Activated CD4-positive, alpha-beta T cell treated with anti-CD3 and anti-CD28 coated beads, Interleukin-2, amount 50 U/mL, for 48 hours (primary cell): ENCODE measurements at regions not wholly inside any gene's neighbourhood (a gene's known extent, or its start where the extent isn't known, plus 50 kb on each side); places are given as distances from the start of the nearest gene placed in this dataset.
"Not testable (repeated sequence)": the region's sequence is repeated elsewhere in the genome, so short reads cannot be mapped to it uniquely, and the experiment has no call there.

Source experiments
- DNase-seq, 2 experiments: peaks; one replicate each; pipeline ENCODE4 v3.0.0-alpha.2; 2020

DNA sequence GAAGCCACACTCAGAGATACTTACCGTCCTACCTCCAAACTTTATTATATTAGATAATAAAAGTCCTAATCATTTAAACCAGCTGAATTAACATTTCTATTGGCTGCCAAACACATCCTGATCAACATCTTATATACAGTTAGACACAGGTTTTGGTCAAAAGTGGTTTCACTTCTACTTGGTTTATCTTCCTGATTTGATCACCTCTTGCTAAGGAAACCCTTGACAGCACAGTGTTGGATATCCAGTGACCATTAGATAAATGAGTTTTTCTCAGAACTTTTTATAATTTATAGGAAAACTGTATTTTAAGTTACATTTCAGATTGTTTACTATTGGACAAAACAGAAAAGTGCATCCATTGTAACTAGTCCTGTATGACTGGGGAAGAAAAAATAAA is 198.4 kb upstream of the NR2F2 start:
- DNase-seq = no peak

DNA sequence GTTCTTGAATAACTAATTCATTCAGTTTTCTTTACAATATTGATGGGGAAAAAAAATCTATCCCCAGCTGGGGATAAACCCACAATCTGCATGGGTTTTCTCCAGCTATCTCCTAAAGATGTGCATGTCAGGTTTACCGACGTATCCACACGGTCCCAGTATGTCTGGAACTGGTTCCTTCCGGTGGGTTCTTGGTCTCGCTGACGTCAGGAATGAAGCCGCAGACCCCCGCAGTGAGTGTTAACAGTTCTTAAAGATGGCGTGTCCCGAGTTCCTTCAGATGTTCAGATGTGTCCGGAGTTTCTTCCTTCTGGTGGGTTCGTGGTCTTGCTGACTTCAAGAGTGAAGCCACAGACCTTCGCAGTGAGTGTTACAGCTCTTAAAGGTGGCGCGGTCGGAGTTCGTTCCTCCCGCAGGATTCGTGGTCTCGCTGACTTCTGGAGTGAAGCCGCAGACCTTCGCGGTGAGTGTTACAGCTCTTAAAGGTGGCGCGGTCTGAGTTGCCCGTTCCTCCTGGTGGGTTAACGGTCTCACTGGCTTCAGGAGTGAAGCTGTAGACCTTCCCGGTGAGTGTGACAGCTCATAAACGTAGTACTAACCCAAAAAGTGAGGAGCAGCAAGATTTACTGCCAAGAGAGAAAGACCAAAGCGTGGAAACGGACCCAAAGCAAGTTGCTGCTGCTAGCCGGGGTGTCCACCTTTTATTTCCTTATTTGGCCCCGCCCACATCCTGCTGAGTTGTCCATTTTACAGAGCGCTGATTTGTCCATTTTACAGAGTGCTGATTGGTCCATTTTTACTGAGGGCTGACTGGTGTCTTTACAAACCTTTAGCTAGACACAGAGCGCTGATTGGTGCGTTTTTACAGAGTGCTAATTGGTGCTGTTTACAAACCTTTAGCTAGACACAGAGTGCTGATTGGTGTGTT is 195.1 kb upstream of the NR2F2 start:
- no peak for DNase-seq

DNA sequence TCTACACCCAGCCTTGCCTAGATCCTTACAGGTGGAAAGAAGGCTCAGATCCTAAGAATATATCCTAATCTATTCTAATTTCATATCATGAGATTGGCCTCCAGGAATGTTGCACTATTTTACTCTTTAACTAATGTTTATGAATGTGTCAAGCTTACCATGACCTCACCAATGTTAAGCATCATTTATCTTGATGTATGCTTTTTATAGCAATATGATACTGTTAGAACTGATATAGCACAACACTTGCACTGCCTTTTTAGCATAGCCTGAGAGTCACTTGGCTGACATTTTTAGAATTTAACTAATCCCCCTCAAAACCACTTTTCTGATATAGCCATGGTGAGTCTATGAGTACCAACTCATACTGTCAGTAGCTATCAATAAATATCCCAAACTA is 191.5 kb upstream of the NR2F2 start:
- no peak for DNase-seq

- DNase-seq = no peak
Measured at GRCh38 chr15:96142498-96142897, 188.0 kb upstream of the NR2F2 start.

GRCh38 chr15:96144734-96145133 is 185.8 kb upstream of the NR2F2 start:
- no peak for DNase-seq

GRCh38 chr15:96146726-96147125 is 183.8 kb upstream of the NR2F2 start:
- DNase-seq = no peak

GRCh38 chr15:96147267-96147666 is 183.2 kb upstream of the NR2F2 start:
- DNase-seq = no peak

DNA sequence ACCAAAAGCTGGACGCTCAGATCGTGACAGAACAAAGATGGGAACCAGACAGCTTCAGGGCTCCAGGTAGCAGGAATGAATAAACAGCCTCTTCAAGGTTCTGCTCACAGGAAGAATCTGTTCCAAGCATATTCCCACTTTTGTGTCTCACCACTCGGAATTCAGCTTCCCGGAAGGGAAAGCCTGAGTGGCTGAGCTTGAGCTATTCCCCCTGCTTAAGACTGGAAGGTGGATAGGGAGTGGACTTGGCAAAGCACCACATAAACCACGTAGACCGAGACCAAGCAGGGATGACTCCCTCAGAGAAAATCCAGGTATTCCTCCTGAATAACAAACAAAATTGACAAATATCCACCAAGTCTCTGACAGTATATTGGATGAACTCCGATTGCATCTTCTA is 180.2 kb upstream of the NR2F2 start:
- no peak for DNase-seq

DNA sequence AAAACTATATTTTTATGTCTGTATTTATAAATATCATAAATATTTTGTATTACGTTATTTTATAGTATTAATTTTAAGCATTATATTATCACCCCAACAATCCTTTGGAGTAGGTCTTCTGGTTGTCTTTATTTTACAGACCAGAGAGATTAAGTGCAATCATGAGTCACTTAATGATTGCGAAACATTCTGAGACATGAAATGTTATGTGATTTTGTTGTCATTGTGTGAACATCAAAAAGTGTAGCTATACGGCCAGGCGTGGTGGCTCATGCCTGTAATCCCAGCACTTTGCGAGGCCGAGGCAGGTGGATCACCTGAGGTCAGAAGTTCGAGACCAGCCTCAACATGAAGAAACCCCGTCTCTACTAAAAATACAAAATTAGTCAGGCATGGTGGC is 178.8 kb upstream of the NR2F2 start:
- not testable (repeated sequence) for DNase-seq

DNA sequence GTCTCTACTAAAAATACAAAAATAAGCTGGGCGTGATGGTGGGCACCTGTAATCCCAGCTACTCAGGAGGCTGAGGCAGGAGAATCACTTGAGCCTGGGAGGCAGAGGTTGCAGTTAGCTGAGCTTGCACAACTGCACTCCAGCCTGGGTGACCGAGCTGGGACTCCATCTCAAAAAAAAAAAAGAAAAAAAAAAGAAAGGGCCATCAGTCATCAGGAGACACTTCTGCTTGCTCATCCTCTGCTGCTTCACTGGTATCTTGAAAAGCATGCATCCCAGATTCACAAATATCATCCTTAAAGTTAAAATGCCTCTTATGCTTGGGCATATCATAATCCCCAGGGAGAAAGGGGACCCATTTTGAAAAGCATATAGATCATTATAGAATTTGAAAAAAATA is 176.6 kb upstream of the NR2F2 start:
- no peak for DNase-seq

GRCh38 chr15:96158938-96159337 is 171.6 kb upstream of the NR2F2 start:
- DNase-seq = no peak

DNA sequence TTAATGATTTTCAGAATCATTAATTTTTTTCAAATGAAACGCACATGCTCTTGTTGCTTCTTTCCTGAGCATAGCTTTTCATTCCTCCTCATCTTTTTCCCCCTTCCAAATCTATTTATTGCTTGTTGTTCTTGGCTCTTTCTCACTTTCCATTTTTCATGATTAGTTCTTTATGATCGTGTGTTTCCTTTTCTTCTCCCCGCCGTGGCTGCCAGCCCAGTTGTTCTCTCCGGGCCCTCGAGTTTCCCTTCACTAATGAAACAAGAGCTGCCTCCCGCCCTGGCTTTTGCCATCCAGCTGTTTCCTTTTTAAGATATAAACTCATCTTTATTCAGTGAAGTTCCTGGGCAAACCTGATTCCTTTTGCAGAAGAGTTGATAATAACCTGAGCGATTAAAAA is 170.2 kb upstream of the NR2F2 start:
- DNase-seq = no peak

GRCh38 chr15:96160800-96161199 is 169.7 kb upstream of the NR2F2 start:
- no peak for DNase-seq

GRCh38 chr15:96162322-96162721 is 168.2 kb upstream of the NR2F2 start:
- no peak for DNase-seq

- no peak for DNase-seq
Measured at GRCh38 chr15:96165081-96165480, 165.4 kb upstream of the NR2F2 start.

DNA sequence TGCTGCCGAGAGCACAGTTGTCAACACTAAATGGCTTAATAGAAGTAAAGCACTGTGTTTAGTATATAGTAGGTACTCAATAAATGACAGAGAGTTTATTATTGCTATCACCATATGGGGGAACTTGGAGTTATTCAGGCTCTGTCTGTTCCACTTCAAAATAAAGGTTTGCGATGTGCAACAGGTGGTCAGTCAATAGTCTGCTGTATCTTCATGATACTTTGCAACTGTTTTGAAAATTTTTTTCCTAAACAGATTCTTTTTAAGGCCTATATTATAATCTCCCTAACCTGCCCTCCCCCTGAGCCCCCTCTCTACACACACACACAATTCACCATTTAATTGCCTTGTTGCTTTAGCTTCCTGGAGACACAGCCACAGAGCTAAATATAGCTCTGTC is 164.7 kb upstream of the NR2F2 start:
- DNase-seq = no peak

DNA sequence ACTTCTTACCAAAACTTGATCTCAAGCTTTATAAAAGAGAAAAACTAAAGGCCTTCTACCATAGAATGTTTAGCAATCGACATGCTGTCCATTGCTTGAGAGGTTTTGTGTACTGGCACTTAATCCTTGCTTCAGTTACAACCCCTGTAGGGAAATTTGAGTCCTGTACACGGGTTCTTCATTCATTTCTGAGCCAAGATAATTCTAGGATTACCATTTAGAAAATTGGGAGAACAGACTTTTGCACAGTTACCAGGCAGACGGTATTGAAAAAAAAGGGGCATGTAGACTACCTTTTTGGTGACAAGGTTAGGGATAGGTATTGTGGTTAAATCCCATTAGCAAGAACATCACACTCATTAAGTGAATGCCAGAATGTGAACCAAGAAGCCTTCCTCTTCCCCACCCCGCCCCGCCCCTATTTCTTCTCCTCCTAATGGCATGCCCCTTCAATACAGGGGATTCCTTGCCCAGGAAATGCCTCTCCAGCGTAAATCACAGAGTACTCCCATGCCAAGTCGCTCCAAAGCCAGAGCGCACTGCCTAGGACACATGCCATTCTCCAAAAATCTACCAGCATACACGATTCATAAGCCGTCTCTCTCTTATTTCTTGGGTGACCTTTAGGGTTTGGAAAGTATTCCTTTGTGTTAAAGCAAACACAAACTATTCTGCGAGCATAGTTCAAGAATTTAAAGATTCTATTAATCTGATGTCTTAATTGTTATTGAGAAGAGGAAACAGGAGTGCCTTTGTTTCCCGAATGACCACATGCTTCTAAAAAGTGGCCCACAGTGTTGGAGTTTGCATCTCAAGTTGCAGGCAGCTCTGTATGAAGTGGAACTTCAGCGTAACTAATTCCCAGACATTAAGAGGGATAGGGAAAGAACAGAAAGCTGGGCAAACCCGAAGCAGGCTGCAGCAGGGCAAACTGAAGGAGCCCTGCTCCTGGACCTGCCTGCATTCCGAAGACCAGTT is 164.0 kb upstream of the NR2F2 start:
- DNase-seq = no peak

GRCh38 chr15:96170616-96170978 is 159.9 kb upstream of the NR2F2 start:
- DNase-seq = not testable (repeated sequence)

- DNase-seq = no peak
Measured at GRCh38 chr15:96170979-96171739, 159.3 kb upstream of the NR2F2 start.

- DNase-seq = no peak
Measured at GRCh38 chr15:96171853-96172296, 158.6 kb upstream of the NR2F2 start.

DNA sequence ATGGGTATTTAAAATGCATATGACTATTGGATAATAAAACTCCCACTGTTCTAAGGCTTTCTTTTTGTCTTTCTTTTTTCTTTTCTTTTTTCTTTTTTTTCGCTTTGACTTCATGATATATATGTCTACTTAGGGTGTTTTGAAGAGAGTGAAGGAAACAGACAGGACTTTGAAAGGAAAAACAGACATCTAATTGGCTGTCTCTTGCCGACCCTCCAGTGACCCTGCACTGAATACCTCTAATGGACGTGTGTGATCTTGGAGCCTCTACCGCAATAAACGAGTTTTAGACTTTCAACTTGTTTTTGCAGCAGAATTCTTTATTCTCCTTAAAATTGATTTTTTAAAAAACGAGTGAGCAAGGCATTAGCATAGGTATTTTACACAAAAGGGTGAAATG is 158.1 kb upstream of the NR2F2 start:
- no peak for DNase-seq

DNA sequence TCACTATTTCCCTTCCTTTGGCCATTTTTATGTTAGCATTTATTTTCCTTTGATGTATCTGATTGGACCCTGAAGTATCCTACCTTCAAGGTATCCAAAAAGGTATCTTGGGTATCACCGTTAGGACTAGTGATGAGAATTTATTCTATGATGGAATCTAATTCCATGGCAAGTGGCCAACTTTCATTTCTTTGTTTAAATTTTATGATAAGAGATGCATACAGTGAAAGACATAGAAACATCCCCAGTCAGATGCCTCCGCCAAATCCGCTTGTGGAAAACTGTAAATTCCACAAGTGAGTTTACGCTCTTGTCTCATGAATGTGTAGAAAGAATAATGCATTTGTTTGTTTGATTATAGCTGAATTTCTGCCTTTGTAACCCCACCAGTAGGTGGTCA is 153.7 kb upstream of the NR2F2 start:
- no peak for DNase-seq

GRCh38 chr15:96177279-96177678 is 153.2 kb upstream of the NR2F2 start:
- DNase-seq = no peak
